ENCODE measurements at regions not wholly inside any gene's neighbourhood (a gene's known extent, or its start where the extent isn't known, plus 50 kb on each side); places are given as distances from the start of the nearest gene placed in this dataset.
A peak's percentile ranks its signal among the peaks of the same experiment; 100 is the strongest.
"Not testable (repeated sequence)": the region's sequence is repeated elsewhere in the genome, so short reads cannot be mapped to it uniquely, and the experiment has no call there.

DNA sequence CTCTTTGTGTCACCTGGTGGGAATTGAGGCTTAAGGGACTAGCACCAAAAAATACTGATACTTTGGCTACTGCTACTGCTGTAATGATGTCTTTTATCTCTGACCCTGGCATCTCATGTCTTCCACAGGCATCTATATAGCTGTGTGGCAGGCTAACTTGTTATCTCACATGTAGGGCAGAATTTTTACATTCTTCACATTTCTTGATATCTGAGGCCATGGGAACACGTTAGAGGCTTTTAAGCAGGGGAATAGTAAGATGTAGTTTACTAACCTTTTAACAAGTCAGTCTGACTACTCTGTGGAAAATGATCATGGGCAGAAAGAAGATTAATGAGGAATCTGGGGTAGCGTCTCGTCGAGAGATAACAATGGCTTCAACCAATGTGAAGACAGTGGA is 498.4 kb downstream of the PCNX1 start:
- DNase-seq: no peak

DNA sequence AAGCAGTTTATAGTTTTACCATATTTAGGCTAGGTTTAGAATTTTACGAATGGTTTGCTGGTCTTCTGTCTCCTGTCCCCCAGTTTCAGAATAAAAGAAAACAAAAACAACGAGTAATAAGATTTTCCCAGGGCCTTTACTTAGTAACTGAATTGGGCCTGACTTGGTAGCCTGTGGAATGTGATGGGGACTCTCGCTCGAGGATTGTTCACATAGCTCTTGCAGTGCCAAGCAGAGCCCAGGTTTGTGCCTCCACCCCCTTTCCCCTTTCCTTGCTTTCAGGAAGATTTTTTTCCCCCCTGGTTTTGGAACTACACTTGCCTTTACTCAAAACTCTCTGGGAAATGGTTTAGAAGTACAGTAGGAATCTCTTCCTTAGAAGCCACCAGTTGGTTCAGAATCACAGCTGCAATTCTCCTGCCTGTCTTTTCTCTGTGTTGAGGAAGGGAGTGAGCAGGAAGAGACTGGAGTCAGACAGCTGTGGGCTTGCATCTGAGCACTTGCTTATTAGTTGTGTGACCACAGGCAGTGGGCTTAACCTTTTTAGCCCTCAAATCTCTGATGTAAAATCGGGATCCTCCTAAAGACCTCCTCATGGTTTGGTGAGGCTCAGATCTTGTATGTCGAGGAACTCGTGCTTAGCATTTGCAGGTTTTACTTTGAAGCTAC is 501.2 kb downstream of the PCNX1 start:
- DNase-seq: no peak

DNA sequence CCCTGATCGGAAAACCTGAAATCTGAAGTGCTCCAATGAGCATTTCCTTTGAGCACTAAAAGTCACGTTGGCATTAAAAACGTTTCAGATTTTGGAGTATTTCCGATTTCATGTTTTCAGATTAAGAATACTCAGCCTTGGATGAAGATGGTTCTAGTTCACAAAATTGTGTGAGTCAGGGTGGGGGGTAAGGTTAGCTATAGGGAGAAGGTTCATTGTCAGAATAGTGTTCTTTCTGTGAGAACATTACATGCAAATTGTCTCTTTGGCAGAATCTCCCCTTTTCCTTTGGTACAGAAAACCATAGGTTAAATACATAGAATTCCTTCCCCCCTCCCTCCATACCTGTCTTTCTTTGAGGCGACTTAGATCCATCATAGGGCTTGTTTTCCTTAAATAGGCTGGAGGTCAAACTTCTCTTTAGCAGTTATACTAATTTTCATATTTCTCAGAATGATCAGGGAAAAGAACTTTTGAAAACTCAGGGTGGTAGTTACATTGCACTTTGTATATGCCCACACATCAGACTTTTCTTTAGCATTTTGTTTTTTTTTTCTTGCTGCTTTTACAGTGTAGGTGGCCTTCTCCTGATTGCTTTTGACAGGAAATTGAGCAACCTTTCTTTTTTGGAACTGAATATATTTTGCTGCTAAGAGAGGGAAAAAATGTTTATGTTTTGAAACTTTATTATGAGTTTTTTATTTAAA is 503.5 kb downstream of the PCNX1 start:
- no peak for DNase-seq

DNA sequence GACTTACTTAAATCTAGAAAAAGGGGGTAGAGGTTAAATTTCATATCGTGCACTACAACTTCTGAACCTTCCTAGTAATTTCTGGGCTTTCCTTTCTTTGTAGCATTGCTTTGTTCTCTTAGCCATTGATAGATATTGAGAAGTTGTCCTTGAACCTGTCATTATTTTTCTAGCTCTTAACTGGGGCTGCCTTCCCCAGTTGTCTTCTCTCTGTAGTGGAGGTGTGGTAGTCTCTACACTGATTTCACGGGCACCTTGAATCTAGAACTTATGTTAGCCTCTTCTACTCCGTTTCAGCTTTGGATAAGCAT is 504.0 kb downstream of the PCNX1 start:
- DNase-seq: no peak

DNA sequence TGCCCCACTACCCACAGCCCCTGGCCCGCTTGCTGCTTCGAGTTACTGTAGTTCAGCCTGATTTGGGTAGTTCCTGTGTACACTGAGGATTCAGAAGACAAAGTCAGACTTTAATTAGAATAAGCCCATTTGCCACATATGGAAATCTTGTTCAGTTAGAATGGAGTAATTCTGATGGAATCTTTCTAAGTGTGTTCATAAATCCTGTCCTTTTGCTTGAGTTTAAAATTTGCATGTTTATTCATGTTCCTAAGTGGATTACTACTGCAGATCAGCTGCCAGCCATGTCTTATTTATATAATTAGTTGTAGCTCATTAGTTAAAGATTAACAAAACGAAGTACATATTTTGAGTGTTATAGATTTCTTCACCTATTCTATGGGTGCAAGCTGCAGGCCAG is 504.5 kb downstream of the PCNX1 start:
- DNase-seq: no peak

DNA sequence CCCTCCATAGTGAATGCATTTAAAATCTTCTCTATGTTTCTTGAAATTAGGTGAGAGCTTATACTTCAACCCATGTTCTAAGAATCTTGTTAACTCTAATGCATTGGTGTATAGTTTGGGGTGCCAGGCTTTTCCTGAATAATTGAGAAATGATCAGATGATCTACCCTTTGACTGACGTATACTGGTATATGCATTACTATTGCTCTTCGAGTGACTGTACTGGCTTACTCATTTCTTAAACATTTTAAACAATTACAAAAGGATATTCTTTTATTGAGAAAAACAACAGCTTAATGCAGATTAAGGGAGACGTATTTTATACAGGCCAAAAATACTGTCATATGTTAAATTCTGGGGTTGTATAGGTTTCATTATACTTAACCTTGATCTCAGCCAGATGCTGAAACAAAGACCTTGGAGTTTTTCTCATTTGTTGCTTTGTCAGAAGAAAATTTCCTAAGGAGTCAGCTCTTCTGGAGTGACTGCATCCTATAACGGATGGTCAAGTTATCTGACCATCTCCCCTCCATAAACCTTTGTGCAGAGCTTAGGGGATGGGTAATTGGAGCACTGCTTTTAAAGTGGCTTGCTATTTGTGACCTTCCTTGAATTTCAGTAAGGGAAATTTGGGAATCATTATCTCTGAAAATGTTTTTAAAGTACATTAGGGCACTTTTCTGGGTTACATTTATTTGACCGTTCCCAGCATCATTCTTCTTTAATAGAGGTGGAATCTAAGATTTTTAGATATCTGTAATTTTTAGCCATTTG is 507.6 kb downstream of the PCNX1 start:
- no peak for DNase-seq

DNA sequence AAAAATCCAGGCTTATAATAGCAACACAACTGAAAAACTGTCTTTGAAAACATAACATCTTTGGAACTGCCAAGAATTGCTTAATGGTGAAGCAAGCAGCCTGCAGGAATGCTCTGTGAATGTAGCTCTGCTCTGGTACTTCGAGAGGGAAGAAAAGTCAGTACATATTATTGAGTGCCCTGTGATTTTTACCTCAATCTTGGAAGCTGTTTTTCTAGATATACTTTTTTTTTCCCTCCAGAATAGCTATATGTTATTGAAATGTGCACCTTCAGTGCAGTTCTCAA is 508.1 kb downstream of the PCNX1 start:
- DNase-seq: no peak

DNA sequence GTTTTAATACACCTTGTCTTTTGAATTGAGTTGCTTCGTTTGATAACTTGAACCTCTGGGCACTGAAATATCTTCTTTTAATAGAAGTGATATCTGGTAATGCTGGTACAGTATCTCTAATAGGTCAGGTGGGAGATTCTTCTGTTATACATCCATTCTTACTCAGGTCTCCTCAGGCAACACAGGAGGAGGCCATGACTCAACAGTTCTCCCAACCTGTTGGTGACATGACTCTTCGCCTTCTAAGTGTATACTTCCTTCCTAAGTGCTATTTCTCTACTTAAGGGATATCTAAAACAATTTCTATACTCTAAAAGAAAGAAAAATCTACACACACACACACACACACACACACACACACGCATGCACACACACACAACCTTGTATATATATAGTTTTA is 509.1 kb downstream of the PCNX1 start:
- DNase-seq: no peak

DNA sequence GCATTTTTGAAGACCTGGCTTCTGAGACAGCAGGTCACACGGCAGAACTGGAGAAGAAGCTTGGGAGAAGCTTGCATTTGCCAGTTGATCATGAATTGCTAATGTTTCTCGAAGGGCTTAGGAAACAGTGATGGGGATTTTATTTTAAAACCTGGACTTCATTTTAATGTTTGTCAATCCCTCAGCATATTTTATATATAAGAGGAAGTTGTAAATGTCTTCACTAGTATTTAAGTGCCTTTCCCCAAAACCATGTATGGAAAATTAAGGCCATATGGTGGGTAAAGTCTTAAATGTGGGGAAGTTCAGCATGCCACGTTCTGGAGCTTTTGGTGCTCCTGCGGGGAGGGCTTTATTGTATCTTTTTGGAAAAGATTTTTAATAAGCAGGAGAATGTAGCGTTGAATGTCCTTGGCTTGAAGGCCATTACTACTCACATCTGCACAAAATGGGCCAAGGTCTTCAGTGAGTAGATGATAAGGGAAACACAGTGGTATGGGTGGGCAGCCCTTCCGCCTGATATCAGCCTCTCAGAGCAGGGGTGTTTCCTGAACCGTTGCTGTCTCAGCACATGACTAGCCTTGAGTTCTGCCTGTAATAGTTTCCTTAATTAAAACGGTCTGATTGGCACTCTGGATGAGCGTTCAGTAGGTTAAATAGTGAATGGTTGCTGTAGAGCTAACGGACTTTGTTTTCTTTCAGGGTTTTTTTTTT is 511.4 kb downstream of the PCNX1 start:
- DNase-seq: no peak

DNA sequence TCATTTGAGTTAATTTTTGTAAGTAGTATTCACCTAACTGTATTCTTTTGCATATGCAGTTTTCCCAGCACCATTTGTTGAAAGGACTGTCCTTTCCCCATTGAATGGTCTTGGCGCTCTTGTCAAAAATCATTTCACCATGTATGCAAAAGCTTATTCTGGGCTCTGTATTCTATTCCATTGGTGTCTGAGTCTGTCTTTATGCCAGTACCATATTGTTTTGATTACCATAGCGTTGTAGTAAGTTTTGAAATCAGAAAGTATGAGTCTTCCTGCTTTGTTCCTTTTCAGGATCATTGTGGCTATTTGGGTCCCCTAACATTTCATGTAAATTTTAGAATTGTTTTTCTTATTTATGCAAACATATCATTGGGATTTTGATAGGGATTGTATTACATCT is 508.7 kb upstream of the RGS6 start:
- DNase-seq: no peak

DNA sequence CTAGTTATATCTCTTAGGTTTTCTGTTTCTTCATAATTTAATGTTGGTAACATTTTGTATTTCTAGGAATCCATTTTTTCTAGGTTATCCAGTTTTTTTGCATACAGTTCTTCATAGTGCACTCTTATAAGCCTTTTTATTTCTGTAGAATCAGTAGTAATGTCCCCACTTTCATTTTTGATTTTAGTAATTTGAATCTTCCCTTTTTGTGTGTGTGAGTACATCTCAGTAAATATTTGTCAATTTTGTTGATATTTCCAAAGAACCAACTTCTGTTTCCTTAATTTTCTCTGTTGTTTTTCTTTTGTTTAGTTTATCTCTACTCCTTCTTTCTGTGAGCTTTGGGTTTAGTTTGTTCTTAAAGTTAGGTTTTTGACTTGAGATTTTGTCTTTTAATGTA is 507.3 kb upstream of the RGS6 start:
- peak; percentile 66 for DNase-seq

DNA sequence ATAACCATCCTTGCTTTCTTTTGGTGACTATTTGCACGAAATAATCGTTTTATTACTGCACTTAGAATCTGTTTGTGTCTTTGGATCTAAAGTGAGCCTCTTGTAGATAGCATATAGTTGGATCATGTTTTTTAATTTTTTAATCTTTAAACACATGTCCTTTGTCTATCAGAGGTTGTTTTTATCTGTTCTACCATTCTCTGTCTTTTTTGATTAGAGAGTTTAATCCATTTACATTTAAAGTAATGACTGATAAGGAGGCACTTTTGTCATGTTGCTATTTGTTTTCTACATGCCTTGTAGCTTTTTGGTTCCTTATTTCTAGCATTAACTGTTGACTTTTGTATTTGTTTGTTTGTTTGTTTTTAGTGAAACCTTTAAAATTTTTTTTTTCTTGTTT is 506.2 kb upstream of the RGS6 start:
- DNase-seq: no peak

DNA sequence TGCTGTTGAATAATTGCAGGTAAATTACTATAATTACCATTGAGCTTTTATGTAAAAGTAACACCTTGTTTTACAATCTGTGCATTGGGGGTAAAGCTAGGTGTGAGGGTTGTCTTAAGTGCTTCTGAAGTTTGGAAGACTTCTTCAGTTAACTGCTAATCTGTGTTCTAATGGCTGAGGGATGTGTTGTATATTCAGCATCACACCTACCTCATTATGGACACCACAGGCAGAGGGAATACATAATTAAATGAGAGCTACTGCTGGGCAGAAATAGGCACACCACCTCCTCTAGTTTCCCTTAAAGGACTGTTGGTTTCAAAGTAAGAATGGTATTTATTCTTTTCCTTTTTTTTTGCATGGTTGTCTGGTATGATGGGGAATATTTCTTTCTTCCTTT is 502.3 kb upstream of the RGS6 start:
- DNase-seq: no peak

DNA sequence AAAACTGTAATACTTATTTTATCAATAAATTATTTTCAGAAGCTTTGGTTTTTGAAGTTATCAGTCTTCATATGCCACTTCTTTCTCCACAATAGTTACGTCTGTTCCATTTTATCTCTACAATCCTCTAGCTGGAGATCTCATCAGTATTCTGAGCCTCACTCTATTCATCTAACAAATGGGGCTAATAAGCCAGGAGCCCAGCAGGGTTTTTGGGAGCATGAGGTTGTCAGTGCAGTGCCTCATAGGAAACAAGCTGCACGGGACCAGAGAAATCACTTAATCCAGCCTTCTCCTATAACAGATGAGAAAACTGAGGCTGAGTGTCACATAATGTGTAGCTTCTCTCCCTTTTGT is 501.9 kb upstream of the RGS6 start:
- DNase-seq: no peak

DNA sequence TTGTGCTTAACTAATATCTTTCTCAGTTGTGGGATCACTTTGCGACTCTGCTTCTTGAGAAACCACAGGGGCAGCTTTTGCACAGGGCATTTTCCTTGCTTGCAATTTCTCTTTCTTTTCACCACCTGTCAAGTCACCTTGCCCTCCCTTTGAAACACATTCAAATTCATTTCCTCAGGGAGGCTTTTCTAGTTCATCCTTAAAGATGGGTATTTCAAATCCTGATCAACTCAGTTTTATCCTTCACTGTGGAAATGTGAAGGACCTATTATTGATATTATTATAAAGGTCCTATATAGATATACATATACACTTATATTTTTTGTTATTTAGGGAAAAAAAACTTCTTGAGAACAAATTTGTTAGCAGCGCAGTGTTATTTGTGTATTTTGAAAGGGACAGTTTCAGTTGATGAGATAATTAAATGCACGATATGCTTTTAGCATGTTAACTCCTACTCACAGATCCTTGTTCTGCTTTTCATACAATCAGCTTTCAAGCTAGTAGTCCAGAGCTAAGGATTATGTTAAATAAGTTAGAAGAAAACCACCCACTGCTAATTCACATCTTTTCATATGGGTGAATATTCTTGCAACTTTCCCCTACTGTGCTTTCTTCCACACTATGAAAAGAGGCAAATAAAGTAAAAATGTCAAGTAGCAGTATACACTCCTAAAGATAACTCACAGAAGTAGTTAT is 501.4 kb upstream of the RGS6 start:
- peak; percentile 39 for DNase-seq

DNA sequence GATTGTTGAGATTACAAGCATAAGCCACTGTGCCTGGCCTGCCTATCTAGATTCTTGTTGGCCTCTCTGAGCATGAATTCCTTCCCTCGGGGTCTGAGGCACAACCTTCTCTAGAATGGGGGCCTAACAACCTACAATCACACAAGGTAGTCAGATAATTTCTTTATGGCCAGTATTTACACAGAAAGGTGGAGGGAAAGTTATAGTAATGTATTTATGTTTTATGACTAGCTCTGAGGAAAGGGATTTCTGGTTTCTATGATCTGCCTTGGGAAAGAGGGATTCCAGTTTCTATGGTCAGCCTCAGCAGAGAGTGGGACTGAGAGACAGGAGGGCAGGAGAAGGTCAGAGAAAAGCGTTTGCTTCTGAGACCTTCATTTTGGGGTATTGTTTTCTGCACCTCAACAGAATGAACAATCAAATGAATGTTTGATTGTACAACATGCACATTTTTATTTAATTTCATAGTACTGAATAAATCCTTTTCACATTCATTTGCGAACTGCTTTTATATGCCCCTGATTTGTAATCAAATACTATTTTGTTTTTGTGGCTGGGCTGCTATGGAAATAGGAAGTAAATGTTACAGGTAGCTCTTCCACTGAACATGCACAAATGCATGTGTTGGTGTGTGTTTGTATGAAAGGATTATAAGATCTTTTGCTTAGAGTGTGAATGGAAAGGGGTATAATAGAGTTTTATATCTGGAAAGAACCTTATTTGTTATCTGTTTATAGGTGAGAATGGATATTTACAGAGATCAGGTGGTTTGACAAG is 499.7 kb upstream of the RGS6 start:
- DNase-seq: no peak

DNA sequence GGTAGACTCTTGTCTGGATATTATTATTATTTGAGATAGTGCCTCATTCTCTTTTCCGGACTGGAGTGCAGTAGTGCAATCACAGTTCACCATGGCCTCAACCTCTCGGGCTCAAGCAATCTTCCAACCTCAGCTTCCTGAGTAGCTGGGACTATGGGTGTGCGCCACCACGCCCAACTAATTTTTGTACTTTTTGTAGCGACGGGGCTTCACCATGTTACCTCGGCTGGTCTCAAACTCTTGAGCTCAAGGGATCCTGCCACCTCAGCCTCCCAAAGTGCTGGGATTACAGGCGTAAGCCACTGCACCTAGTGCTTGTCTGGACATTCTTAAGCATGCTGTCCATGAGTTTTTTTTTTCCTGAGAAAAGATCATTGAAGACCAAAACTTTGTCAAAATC is 498.9 kb upstream of the RGS6 start:
- DNase-seq: no peak

DNA sequence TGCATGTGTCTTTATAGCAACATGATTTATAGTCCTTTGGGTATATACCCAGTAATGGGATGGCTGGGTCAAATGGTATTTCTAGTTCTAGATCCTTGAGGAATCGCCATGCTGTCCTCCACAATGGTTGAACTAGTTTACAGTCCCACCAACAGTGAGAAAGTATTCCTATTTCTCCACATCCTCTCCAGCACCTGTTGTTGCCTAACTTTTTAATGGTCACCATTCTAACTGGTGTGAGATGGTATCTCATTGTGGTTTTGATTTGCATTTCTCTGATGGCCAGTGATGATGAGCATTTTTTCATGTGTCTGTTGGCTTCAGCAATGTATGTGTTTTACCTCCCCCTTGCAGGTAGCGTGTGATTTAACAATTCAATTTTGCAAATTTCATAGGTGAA is 496.6 kb upstream of the RGS6 start:
- not testable (repeated sequence) for DNase-seq

DNA sequence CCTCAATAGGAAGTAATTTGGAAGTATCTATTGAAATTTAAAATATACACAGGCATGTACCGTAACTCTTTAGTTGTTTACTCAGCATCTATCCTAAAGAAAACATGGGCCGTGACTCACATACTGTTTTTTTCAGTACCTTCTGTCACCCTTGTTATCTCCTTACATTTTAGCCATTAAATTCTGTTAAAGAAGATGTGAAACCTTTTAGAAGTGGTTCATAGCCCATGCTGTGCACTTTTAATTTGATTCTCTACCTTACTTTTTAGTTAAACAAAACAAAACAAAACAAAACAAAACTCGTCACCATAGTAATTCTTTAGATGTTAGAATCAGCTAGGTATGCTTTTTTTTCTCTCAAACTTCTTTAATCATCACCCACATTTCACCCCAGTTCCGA is 494.4 kb upstream of the RGS6 start:
- no peak for DNase-seq

DNA sequence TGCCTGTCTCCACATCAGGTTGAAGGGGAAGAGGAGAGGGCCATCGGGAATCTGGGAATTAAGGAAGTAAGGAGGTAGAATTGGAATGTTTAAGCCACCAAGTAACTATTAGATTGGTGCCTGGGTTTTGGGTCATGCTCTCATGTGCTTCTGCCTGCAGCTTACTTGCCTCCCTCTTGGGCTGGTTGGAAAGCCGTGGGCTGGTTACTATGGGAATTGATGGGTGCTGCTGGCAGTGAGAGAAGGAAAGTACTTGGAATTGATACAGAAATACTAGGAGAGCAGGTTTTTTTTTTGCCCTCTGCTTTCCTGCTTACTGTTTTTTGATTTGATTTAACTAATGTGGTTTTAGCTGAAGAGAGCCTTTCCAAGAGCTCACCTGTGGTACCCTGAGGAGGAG is 493.5 kb upstream of the RGS6 start:
- no peak for DNase-seq

DNA sequence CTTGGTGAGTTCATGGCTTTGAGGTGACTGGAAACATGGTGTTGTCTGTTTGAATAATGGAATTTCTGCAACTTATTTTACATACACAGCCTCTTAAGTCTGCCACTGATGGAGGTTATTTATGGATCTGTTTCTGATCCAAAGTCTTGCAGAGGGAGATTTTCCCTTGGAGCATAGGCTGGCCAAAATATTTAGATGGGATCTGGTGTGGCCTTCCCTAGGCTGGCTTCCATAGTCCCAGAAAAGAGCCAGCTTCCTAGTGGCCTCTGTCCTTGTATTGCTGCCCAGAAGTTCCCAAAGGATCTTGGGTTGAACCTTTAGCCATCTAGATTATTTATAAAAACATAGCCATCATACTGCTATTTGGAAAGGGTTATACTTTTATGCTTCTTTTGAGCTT is 491.1 kb upstream of the RGS6 start:
- DNase-seq: no peak

DNA sequence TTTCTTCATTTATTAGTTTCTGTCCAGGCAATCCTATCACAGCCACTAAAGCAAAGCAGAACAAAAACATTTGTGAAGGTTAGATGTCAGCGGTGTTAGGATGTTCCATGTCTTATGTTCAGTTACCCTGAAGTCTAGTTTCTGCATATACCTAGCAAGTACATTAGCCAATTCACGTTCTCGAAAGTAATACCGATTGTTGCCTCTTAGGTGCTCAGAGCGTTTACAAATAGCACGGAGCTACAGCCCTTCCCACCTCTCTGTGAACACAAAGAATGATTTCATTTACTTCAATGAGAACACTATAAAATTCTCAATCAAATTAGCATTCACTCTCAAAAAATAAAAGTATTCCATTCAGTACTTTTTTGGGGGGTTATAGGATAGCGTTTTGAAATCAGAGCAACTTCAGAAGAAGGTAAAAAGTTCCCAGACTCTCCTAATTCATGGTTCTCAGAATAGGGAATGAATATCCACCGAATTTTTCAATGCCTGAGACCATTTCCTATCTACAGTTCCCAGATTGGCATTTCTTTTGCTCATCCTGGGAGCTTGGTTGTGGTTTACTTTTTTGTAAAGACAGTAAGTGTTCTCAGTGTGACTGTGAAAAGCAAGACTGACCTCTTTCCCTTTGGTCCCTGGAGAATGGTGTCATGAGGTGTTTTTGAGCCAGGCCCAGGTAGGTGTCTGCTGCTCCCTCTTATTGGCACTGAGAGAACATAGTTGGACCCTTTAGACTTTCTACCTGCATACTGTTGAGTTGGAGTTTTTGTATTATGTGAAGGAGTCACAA is 488.0 kb upstream of the RGS6 start:
- DNase-seq: no peak
